ENCODE measurements at regions not wholly inside any gene's neighbourhood (a gene's known extent, or its start where the extent isn't known, plus 50 kb on each side); places are given as distances from the start of the nearest gene placed in this dataset.

DNA sequence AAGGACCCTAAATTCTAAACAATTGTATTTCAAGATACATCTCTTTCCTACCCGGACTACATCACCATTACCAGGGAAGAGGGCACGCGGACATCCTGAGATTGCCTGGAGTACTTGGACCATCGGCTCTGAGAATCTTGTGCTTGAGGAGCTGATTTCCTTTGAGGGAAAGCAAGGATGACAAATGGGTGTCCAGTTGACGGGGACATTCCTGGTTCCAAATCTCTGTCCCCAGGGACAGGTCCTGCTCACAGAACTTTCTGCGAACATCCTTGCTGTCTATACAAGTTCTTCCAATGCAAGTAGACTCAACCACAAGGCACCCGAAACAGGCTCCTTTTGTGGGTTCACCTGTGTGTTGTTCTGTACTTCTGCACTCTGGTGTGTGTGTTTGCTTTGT, 289.5 kb upstream of the MYT1L start:
- Mint-ChIP-seq H3K9me3 (no peaks in the 10 kb centered on the region), H3K27me3 (ENCODE audit: low read depth, poor library complexity) (peaks cover 33% of the 10 kb centered on the region), H3K4me3 (no peak overlapping the region), H3K27ac (no peak overlapping the region), H3K36me3 (ENCODE audit: low read depth) (no peaks in the 10 kb centered on the region), H3K4me1 (no peaks in the 10 kb centered on the region)
- TF ChIP-seq, protein P1, sequence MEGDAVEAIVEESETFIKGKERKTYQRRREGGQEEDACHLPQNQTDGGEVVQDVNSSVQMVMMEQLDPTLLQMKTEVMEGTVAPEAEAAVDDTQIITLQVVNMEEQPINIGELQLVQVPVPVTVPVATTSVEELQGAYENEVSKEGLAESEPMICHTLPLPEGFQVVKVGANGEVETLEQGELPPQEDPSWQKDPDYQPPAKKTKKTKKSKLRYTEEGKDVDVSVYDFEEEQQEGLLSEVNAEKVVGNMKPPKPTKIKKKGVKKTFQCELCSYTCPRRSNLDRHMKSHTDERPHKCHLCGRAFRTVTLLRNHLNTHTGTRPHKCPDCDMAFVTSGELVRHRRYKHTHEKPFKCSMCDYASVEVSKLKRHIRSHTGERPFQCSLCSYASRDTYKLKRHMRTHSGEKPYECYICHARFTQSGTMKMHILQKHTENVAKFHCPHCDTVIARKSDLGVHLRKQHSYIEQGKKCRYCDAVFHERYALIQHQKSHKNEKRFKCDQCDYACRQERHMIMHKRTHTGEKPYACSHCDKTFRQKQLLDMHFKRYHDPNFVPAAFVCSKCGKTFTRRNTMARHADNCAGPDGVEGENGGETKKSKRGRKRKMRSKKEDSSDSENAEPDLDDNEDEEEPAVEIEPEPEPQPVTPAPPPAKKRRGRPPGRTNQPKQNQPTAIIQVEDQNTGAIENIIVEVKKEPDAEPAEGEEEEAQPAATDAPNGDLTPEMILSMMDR (IDR thresholded peaks at IDR 0.05) = no peak
- DNase-seq = no peak

DNA sequence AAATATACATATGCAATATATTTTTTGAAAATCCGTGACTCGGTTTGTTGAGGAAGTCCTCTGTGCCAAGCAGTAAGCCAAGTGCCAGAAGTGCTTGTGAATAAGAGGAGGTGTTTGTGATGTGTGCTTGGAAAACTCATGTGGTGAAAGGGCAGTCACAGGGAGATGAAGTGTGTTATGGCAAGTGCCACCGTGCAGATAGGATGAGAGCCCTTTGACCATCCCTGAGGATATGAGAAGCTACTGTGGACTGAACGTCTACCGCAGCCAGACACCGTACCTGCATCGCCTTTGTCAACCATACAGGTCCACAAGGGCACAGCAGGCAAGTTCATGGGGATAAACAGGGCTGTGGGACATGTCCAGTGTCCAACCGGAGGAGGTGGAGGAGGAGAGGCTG, 288.9 kb upstream of the MYT1L start:
- no peaks in the 10 kb centered on the region for H3K9me3 Mint-ChIP-seq
- H3K4me3 Mint-ChIP-seq = no peak overlapping the region
- H3K27me3 Mint-ChIP-seq (ENCODE audit: low read depth, poor library complexity) = peaks cover 33% of the 10 kb centered on the region
- DNase-seq = no peak
- no peaks in the 10 kb centered on the region for H3K4me1 Mint-ChIP-seq
- TF ChIP-seq, protein P1 (IDR thresholded peaks at IDR 0.05) = no peak
- H3K36me3 Mint-ChIP-seq (ENCODE audit: low read depth) = no peaks in the 10 kb centered on the region
- no peak overlapping the region for H3K27ac Mint-ChIP-seq

DNA sequence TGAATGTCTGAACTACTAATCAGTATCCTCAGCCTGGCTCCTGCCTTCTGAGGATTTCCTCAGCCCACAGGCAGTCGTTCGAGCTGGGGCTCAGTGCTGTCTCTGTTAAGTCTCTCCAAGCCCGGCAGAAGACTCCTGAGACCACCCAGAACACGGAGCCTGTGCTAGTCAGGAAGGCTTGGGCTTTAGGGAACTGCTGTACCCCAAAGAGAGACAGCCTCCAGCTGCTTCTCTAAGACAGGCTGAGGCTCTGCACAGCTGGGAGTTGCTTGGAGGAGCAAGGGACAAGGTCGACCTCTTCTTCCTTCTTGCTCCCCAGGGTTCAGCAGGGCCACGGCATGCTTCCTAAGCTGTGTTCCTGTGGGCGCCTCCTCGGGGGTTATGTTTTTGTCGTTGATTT, 283.4 kb upstream of the MYT1L start:
- H3K36me3 Mint-ChIP-seq (ENCODE audit: low read depth) = peaks cover 8% of the 10 kb centered on the region
- DNase-seq = no peak
- H3K4me3 Mint-ChIP-seq = peak overlapping the region; percentile 48
- peaks cover 15% of the 10 kb centered on the region for H3K4me1 Mint-ChIP-seq
- H3K9me3 Mint-ChIP-seq = peaks cover 9% of the 10 kb centered on the region
- H3K27ac Mint-ChIP-seq = no peak overlapping the region
- H3K27me3 Mint-ChIP-seq (ENCODE audit: low read depth, poor library complexity) = peaks cover 28% of the 10 kb centered on the region
- TF ChIP-seq, protein P1 (IDR thresholded peaks at IDR 0.05) = no peak

DNA sequence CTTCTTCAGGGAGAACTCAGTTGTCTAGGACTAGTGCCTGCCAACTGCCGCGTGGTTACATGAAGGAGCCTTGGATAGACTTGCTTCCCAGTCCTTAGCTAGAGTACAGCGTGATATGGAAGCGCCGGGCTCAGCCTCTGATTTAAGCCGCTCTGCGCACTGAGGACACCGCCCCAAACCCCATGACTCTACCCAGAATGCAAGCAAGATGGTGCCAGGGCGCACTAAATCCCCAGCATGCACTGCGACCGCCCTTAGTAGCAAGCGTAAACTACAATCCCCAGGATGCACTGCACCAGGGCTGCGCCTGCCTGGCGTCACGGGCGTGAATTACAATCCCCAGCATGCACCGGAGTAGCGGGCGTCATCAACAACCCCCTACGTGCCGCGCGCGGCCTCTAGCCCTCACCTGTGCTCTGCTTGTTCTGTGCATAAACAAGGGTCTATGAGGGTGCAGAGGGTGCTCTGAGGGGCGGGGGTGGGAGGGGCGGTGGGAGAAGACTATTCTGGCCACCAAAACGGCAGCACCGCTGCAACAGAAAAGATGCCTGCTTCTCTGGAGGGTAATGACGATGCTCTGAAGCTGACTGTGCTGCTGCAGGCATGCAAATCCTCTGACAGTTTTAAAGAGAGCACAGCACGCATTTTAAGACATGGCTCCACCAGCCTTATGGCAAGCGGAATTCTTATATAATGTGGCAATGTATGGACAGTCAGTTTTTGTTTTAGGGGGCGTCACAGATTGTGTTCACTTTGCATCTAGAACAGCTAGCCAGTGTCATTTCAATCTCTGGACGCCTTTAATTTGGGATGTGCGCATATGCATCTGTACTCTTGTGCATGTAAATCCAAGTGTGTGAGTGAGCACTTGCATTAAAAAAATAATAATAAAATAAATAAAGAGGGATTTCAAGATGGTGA, 282.5 kb upstream of the MYT1L start:
- peak; percentile 85 for DNase-seq
- Mint-ChIP-seq H3K27me3 (ENCODE audit: low read depth, poor library complexity) (peaks cover 27% of the 10 kb centered on the region), H3K36me3 (ENCODE audit: low read depth) (peaks cover 8% of the 10 kb centered on the region), H3K4me3 (peak overlapping the region; percentile 81), H3K27ac (peak overlapping the region; percentile 58), H3K9me3 (peaks cover 9% of the 10 kb centered on the region), H3K4me1 (peaks cover 15% of the 10 kb centered on the region)
- TF ChIP-seq, protein P1 (IDR thresholded peaks at IDR 0.05) = no peak

DNA sequence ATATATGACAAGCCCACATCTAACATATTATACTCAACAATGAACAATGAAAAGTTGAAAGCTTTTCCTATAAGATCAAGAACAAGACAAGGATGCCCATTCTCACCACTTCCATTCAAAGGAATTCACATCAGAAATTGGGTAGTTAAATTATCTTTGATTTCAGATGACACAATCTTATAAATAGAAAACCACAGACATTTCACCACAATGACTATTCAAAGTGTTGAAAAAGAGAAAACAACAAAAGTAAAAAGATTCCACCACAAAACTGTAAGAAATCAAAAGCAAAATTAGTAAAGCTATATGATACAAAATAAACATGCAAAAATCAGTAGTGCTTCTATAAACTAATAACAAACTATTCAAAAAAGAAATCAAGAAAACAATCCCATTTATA, 279.7 kb upstream of the MYT1L start:
- DNase-seq = no peak
- Mint-ChIP-seq H3K36me3 (ENCODE audit: low read depth) (peaks cover 8% of the 10 kb centered on the region), H3K27ac (no peak overlapping the region)

More for the DNA sequence above, 279.7 kb upstream of the MYT1L start:
- peaks cover 21% of the 10 kb centered on the region for H3K27me3 Mint-ChIP-seq (ENCODE audit: low read depth, poor library complexity)
- peaks cover 25% of the 10 kb centered on the region for H3K4me1 Mint-ChIP-seq
- TF ChIP-seq, protein P1 (IDR thresholded peaks at IDR 0.05) = no peak
- peaks cover 9% of the 10 kb centered on the region for H3K9me3 Mint-ChIP-seq
- no peak overlapping the region for H3K4me3 Mint-ChIP-seq

Measured in nephron progenitor cell (in vitro differentiated cells).